Adrenal gland (tissue), 9 donors: ENCODE measurements at regions not wholly inside any gene's neighbourhood (a gene's known extent, or its start where the extent isn't known, plus 50 kb on each side); places are given as distances from the start of the nearest gene placed in this dataset.

Experiments used
- DNase-seq, 7 donors: peaks; one replicate each; pipeline ENCODE4 v3.0.0-alpha.2; 2019 to 2020
- H3K27ac ChIP-seq, 5 donors: fragments of 200-600 bp; sonication (generic) in 4 of 5; 1 replicate in 3 of 5; 2 replicates in 2 of 5; pipeline versions ENCODE4 v1.5.1 to v1.8.0; 2016 to 2020; ENCODE audit warnings: mild to moderate bottlenecking in 1 of 5
- H3K27me3 ChIP-seq: fragments of 200-600 bp; 2 replicates; pipeline ENCODE4 v1.8.0; 2021
- H3K36me3 ChIP-seq, 2 donors: fragments of 200-600 bp; replicated peaks in 1 of 2; 1 replicate in 1 of 2; 2 replicates in 1 of 2; pipeline versions ENCODE4 v1.5.1 to v1.8.0; 2018 to 2022
- H3K4me1 ChIP-seq, 2 donors: fragments of 200-600 bp; replicated peaks in 1 of 2; 1 replicate in 1 of 2; 2 replicates in 1 of 2; pipeline versions ENCODE4 v1.5.1 to v1.8.0; 2018 to 2021
- H3K4me3 ChIP-seq, 4 donors: fragments of 200-600 bp; sonication (generic) in 3 of 4; one replicate each; pipeline ENCODE4 v1.5.1; 2016 to 2018
- H3K9me3 ChIP-seq, 3 donors: fragments of 200-600 bp; sonication (generic) in 1 of 3; replicated peaks in 1 of 3; 1 replicate in 2 of 3; 2 replicates in 1 of 3; pipeline versions ENCODE4 v1.5.1 to v1.8.0; 2016 to 2021
- POLR2A ChIP-seq, 2 donors: fragments of 450-650 bp; IDR thresholded peaks; one replicate each; pipeline ENCODE4 v1.6.1; 2017; ENCODE audit warnings: antibody characterized with exemption in 2 of 2, mild to moderate bottlenecking in 2 of 2, moderate library complexity in 1 of 2
- WGBS, 4 donors: extraction: QIAGEN DNeasy Blood & Tissue Kit in 2 of 4; methylation state at CpG; one replicate each; pipeline versions ENCODE4 v1.1.5 to v1.1.7; 2013 to 2017; 5-methylcytosine and 5-hydroxymethylcytosine counted together
- intact Hi-C, 2 donors: fragments of 100-400 bp; cut with DNase I; formaldehyde crosslinking; loops; one replicate each; pipeline versions ENCODE4 v1.14.1 to v1.15.0; 2022 to 2023
- TF ChIP-seq, protein P1 (sequence below), 6 experiments: fragments of 450-650 bp in 4 of 6; fragments of 200-600 bp in 2 of 6; sonication (generic) in 1 of 6; IDR thresholded peaks; 1 replicate in 5 of 6; 2 replicates in 1 of 6; pipeline versions ENCODE4 v1.5.1 to v1.8.0; 2016 to 2021; ENCODE audit warnings: antibody characterized with exemption in 6 of 6, mild to moderate bottlenecking in 2 of 6, moderate library complexity in 1 of 6
- donor health status: healthy with polysubstance abuse.
- donor health status: Bipolar disorder and iron deficiency.
- donor health status: DM: yes; HTN: yes; CAD: no.
- donor health status: DM: no; HTN: no; CAD: no.
- donor health status: DM: no; HTN: no; CAD: no.

DNA sequence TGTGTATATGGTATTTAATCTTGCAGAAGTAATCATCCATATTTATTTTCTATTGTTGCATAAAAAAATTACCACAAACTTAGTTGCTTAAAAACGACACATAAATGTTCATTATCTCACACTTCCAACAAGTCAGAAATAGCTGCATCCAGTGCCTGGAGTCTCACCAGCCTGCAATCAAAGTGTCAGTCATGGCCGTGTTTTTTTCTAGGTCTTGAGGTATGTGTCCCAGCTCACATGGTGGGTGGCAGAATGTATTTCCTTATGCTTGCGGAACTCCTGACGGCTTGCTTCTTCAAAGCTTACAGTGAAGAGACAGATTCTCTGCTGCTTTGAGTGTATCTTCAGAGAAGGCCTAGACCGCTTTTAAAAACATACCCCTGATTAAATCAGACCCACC is 670.2 kb upstream of the LMO3 start:
- Histone ChIP-seq H3K9me3 (no peaks in the 10 kb centered on the region), H3K4me3 (no peak overlapping the region), H3K27me3 (no peaks in the 10 kb centered on the region), H3K4me1 (no peaks in the 10 kb centered on the region), H3K27ac (no peak overlapping the region), H3K36me3 (no peaks in the 10 kb centered on the region)
- DNase-seq = no peak
- 77 to 90% (median 86%) methylated on average over 5 of the region's 5 CpGs for whole genome bisulfite sequencing, 4 donors
- intact Hi-C loops = no loop called here
- TF ChIP-seq, protein P1, sequence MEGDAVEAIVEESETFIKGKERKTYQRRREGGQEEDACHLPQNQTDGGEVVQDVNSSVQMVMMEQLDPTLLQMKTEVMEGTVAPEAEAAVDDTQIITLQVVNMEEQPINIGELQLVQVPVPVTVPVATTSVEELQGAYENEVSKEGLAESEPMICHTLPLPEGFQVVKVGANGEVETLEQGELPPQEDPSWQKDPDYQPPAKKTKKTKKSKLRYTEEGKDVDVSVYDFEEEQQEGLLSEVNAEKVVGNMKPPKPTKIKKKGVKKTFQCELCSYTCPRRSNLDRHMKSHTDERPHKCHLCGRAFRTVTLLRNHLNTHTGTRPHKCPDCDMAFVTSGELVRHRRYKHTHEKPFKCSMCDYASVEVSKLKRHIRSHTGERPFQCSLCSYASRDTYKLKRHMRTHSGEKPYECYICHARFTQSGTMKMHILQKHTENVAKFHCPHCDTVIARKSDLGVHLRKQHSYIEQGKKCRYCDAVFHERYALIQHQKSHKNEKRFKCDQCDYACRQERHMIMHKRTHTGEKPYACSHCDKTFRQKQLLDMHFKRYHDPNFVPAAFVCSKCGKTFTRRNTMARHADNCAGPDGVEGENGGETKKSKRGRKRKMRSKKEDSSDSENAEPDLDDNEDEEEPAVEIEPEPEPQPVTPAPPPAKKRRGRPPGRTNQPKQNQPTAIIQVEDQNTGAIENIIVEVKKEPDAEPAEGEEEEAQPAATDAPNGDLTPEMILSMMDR (IDR thresholded peaks at IDR 0.05) = no peak
- no peak for TF ChIP-seq POLR2A (IDR thresholded peaks at IDR 0.05)

DNA sequence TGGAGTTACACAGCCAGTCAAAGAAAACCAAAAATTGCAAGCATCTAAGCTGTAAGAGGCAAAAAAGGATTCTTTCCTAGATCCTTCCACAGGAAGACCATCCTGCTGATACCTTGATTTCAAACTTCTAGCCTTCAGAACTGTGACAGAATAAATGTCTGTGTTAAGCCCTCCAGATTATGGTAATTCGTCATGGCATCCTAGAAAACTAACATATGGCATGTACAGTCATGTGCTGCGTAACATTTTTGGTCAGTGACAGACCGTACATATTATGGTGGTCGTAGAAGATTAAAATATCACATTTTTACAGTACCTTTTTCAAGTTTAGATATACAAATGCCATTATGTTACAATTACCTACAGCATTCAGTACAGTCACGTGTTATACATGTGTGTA is 660.9 kb upstream of the LMO3 start:
- no peak for TF ChIP-seq POLR2A (IDR thresholded peaks at IDR 0.05)
- TF ChIP-seq, protein P1 (IDR thresholded peaks at IDR 0.05) = no peak
- no peak overlapping the region for H3K27ac ChIP-seq
- H3K27me3 ChIP-seq = no peaks in the 10 kb centered on the region
- intact Hi-C loops = no loop called here
- H3K36me3 ChIP-seq = no peaks in the 10 kb centered on the region
- H3K9me3 ChIP-seq = no peaks in the 10 kb centered on the region
- H3K4me3 ChIP-seq = no peak overlapping the region
- DNase-seq = no peak
- H3K4me1 ChIP-seq = no peaks in the 10 kb centered on the region
- WGBS, 4 donors = 69 to 83% (median 81%) methylated on average over 5 of the region's 5 CpGs

DNA sequence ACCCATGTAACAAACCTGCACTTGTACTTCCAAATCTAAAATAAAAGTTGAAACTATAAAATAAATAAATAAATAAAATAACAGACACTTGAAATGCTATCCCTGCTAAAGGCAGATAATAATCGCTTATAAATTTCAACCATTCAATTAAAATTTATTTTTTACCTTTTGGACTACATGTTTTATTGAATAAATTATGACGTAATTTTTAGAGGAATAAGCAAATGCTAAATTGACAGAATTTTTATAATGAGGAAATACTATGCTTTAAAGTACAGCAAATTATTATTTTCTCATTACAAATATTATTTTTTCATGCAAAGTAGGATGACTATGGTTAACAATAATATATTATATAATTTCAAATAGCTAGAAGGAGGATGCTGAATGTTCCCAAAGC is 658.6 kb upstream of the LMO3 start:
- Histone ChIP-seq H3K27ac (no peak overlapping the region), H3K27me3 (no peaks in the 10 kb centered on the region), H3K4me3 (no peak overlapping the region), H3K9me3 (peaks cover 0 to 4% (median 0%) of the 10 kb centered on the region in 3 donors), H3K4me1 (no peaks in the 10 kb centered on the region), H3K36me3 (no peaks in the 10 kb centered on the region)
- intact Hi-C loops = no loop called here
- WGBS, 4 donors = 88 to 94% (median 91%) methylated on average over 2 of the region's 2 CpGs
- DNase-seq = no peak
- TF ChIP-seq, protein P1 (IDR thresholded peaks at IDR 0.05) = no peak
- TF ChIP-seq POLR2A (IDR thresholded peaks at IDR 0.05) = no peak

DNA sequence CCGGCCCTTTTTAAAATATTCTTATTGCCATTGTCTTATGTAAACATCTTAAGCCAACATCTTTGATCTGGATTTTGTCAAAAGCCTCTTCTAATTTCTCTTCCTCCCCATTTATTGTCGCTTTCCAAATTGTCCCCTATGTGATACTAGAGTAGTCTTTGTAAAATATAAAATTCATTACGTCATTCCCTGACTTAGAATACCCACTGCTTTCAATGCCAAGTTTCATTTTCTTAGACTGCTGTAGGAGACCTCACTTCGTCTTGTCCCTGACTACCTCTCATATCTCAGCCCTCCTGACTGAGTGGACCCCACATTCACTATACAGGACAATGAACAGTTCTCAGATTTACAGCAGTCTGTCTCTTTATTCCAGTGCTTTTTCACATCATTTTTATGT is 633.9 kb upstream of the LMO3 start:
- H3K36me3 ChIP-seq = no peaks in the 10 kb centered on the region
- H3K27ac ChIP-seq = no peak overlapping the region
- intact Hi-C loops = no loop called here
- no peaks in the 10 kb centered on the region for H3K27me3 ChIP-seq
- no peak overlapping the region for H3K4me3 ChIP-seq
- H3K9me3 ChIP-seq = no peaks in the 10 kb centered on the region
- H3K4me1 ChIP-seq = no peaks in the 10 kb centered on the region
- 76 to 86% (median 84%) methylated on average over 4 of the region's 4 CpGs for WGBS, 4 donors
- TF ChIP-seq, protein P1 (IDR thresholded peaks at IDR 0.05) = no peak
- TF ChIP-seq POLR2A (IDR thresholded peaks at IDR 0.05) = no peak
- no peak for DNase-seq
